Fibroblast of the aortic adventitia (primary cell): ENCODE measurements at regions not wholly inside any gene's neighbourhood (a gene's known extent, or its start where the extent isn't known, plus 50 kb on each side); places are given as distances from the start of the nearest gene placed in this dataset.

Experiments used
- DNase-seq: peaks from one replicate; pipeline ENCODE4 v3.0.0-alpha.2; 2010; ENCODE audit warnings: low read depth
- H3K4me3 ChIP-seq: 2 replicates; pipeline ENCODE4 v1.5.1; 2011; ENCODE audit warnings: low read depth, mild to moderate bottlenecking, control low read depth, low read length, moderate library complexity
- CTCF ChIP-seq: IDR thresholded peaks from 2 replicates; pipeline ENCODE4 v1.5.1; 2011; ENCODE audit warnings: mild to moderate bottlenecking, low read length, control low read depth, inconsistent platforms; ENCODE audit not compliant: insufficient read depth

DNA sequence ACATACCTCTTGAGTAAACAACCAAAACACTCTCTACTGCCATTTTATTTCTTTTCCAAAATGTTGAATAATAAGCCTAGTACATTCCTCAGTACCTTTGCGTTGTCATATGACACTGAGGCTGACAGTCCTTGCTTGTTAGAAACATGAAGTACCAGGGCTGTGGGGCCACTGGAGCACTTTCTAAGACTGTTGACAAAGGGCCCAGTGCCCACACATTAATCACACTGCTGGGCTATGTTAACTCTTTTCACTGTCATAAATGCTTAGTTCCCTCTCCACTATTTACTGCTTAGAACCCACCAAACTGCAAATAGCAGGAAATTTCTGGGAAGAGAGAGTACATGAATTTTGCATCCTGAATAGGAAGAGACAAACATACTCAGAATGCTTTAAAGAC lies 57.1 kb downstream of the FAM47B start:
- H3K4me3 ChIP-seq: no peak overlapping the region
- no peak for TF ChIP-seq CTCF
- DNase-seq: no peak

DNA sequence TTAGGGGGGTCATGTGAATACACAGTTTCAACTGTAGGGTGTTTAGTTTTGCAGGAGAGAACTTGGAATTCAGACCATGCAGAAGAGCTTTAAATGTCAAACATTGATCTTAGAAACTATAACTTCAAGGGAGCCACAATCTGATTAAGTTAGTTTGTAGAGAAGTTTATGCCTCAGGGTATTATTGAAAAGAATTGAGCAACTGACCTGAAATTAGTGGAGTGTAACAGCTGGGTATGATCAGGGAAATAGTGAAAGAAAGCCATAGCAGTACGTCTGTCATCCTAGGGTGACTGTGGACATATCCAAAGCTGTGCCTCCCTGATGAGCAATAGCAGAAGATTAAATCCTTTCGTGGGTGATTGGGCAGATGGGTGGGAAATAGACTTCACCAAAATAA lies 63.8 kb downstream of the FAM47B start:
- no peak overlapping the region for H3K4me3 ChIP-seq
- no peak for DNase-seq
- TF ChIP-seq CTCF: no peak

GRCh38 chrX:35015621-35016020 lies 73.0 kb downstream of the FAM47B start:
- no peak for TF ChIP-seq CTCF
- no peak for DNase-seq
- no peak overlapping the region for H3K4me3 ChIP-seq

- no peak for TF ChIP-seq CTCF
- H3K4me3 ChIP-seq: no peak overlapping the region
- no peak for DNase-seq
Observed at GRCh38 chrX:35016051-35016450, 73.5 kb downstream of the FAM47B start.

DNA sequence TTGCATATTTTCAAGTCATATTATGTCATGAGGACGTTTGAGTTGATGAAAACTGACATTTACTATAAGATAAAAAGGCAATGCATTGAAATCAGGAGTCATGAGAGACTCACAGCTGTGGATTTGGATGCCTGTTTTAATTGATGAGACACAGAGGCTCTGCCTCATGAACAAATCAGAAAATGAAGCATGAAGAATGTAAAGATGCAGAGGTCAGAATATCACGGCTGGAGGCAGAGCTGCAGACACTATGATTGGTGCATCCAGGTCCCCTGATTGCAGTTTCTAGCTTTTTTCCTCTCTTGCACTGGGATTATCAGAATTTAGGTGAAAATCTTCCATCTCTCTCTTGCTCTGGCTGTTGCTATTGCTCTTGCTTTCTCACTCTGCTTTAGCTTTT lies 74.7 kb downstream of the FAM47B start:
- no peak for TF ChIP-seq CTCF
- no peak overlapping the region for H3K4me3 ChIP-seq
- no peak for DNase-seq

DNA sequence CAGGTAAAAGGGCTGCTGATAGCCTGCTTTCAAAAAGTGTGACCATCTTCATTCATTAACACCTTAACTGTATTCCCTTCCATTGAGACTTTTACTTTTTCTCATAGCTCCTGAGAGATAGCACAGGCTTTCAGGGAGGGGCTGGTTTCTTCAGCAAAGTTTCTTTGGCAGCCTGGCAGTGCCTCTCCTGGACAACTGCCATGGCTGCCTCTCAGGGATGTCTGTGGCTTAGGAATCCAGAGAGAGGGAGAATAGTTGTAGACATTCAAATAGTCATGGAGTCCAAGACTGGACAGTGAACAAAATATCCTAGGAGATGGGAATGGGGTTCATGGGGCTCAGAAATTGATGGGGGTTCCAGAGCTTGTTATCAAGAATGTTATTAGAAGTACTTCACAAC lies 81.1 kb downstream of the FAM47B start:
- DNase-seq: no peak

GRCh38 chrX:35025820-35026219 lies 83.2 kb downstream of the FAM47B start:
- DNase-seq: no peak
- no peak overlapping the region for H3K4me3 ChIP-seq
- TF ChIP-seq CTCF: no peak

More for the DNA sequence above, 81.1 kb downstream of the FAM47B start:
- no peak for TF ChIP-seq CTCF
- H3K4me3 ChIP-seq: no peak overlapping the region
